HG02970 (cell line): ENCODE measurements at regions not wholly inside any gene's neighbourhood (a gene's known extent, or its start where the extent isn't known, plus 50 kb on each side); places are given as distances from the start of the nearest gene placed in this dataset.

Experiments used
- ATAC-seq: cut with Tn5 transposase; IDR thresholded peaks from one replicate; pipeline ENCODE4 v1.9.1; 2021; ENCODE audit warnings: mild to moderate bottlenecking, moderate library complexity, moderate number of reproducible peaks; ENCODE audit not compliant: unreplicated experiment, low FRiP score

DNA sequence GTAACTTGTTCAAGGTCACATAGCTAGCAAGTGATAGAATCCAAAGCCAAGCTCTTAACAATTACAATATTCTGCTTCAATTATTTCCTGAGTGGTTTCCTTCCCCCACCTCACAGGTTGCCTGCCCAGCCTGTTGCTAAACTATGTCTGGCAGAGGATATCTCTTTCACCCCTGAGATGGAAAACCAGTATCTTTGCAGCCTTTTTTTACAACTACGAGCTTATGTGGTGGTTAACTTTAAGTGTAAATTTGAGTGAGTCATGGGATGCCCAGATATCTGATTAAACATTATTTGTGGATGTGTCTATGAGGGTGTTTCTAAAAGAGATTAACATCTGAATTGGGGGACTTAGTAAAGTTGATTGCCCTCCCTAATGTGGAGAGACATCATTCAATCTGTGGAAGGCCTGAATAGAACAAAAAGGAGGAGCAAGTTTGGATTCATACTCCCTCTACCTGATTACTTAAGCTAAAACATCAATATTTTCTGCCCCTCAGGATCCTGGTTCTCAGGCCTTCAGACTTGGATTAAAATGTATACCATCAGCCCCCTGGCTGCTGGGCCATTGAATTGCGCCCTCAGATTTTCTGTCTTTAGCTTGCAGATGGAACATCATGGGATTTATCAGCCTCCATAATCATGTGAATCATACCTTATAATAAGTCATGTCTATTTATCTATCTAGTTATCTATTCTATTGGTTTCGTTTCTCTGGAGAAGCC is 911.9 kb downstream of the METTL15 start:
- no peak for ATAC-seq

GRCh38 chr11:29018631-29019030 is 910.4 kb downstream of the METTL15 start:
- ATAC-seq = no peak

DNA sequence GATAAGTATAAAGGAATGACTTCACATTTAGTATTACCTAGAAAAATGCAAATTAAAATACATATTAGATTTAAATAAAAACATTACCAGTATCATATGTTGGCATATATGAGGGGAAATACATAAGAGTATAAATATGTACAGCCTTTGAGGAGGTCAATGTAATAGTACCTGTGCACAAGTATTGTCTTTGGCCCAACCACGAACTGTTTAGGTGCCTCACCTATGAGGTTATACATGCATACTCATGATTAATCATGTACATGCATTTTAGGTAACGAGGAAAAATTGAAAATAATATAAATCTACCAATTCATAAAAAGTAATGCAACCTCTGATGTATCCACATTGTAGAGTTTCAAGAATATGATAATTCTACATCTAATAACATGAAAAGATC is 909.8 kb downstream of the METTL15 start:
- no peak for ATAC-seq

DNA sequence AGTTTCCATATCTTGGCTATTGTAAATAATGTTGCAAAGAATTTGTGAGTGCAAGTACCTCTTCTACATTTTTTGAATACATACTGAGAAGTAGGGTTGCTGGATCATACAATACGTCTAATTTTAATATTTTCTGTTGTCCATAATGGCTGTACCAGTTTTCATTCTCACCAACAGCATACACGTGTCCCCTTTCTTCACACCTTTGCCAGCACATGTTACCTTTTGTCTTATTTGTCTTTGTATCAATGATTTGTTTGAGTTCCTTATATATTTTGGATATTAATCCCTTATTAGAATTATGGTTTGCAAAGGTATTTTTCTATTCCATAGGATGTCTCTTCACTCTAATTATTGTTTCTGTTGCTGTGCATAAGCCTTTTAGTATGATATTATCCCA is 904.3 kb downstream of the METTL15 start:
- ATAC-seq = no peak

GRCh38 chr11:29009426-29009825 is 901.2 kb downstream of the METTL15 start:
- no peak for ATAC-seq

- no peak for ATAC-seq
Observed at GRCh38 chr11:29008481-29008880, 900.3 kb downstream of the METTL15 start.

DNA sequence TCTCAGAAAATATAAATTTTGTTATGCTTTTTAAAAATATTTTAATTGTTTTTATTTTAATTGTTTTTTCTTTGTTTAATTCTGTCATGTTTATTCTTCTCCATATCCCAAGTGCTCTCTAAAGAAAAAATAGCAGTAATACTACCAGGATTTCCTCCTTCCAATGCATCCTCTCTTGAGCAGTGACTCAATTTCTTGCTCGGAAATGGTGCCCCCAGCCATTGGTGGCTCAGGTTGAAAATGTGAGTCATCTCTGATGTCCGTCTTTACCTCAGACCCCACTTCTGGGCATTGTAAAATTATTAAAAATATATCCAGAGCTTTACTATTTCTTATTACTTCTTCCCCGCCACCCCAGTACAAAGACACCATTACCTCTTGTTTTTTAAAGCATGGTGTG is 898.5 kb downstream of the METTL15 start:
- no peak for ATAC-seq

GRCh38 chr11:29005401-29005980 is 897.3 kb downstream of the METTL15 start:
- ATAC-seq = no peak

- ATAC-seq = no peak
Observed at GRCh38 chr11:29002816-29003215, 894.6 kb downstream of the METTL15 start.

GRCh38 chr11:28999620-29000019 is 891.4 kb downstream of the METTL15 start:
- no peak for ATAC-seq

DNA sequence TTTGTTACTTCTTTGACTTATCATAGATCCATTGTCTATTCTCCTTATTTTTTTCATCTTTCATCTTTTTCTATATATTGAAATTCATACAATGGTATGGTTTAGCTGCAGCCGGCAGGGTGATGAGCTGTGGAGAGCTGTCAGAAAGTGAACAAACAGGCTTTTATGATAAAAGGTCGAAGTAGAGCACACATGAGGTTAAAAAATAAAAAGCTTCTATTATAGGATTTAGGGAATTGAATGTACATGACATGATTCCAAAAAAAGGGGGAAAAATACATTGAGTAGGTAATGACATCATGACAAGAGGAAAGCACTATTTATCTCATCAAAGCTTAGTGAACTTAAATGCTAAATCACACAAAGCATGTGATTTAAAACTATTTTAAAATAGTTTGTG is 884.8 kb downstream of the METTL15 start:
- no peak for ATAC-seq

- no peak for ATAC-seq
Observed at GRCh38 chr11:28984231-28984630, 876.0 kb downstream of the METTL15 start.

GRCh38 chr11:28983780-28984179 is 875.6 kb downstream of the METTL15 start:
- no peak for ATAC-seq

- ATAC-seq = no peak
Observed at GRCh38 chr11:28981381-28981780, 873.2 kb downstream of the METTL15 start.

- no peak for ATAC-seq
Observed at GRCh38 chr11:28976801-28977145, 868.6 kb downstream of the METTL15 start.

DNA sequence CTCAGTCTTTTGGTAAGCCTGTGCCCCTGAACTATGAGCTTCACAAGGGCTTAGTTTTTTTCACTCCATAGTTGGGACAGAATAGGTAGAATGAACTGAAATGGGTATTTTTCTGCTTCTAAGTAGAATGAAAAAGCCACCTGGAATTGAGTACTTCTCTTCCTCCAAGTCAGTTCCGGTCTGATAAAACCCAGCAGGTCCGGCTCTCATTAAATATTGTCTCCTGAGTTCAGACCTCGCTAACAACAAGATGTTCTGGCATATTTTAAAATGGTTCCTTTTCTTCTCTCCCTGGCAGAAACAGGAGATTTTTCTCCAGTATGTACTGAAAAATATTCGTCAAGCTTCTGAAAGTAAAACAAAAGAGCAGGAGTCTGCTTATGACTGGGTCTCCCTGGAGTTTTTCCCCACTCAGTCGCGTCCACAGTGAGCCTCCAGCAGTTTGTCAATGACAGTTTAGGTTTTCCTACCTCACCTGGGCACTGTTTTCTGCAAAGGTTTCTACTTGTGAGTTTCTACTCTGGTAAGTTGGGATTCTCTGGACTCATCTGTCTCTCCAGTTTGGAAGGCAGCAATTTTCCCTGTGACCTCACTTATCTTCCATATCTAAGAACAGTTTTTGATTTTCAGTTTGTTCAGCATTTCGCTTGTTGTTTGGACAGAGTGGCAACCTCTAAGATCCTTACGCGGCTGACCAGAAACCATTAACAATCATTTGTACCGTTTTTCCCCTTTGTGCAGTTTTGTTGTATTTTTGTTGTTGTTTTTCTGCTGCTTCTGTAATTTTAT is 868.0 kb downstream of the METTL15 start:
- ATAC-seq = no peak

GRCh38 chr11:28969832-28970231 is 861.6 kb downstream of the METTL15 start:
- no peak for ATAC-seq

- ATAC-seq = no peak
Observed at GRCh38 chr11:28966951-28967350, 858.8 kb downstream of the METTL15 start.

- no peak for ATAC-seq
Observed at GRCh38 chr11:28965819-28966218, 857.6 kb downstream of the METTL15 start.

GRCh38 chr11:28964811-28965210 is 856.6 kb downstream of the METTL15 start:
- no peak for ATAC-seq

GRCh38 chr11:28963187-28963586 is 855.0 kb downstream of the METTL15 start:
- ATAC-seq = no peak

GRCh38 chr11:28962502-28962901 is 854.3 kb downstream of the METTL15 start:
- ATAC-seq = no peak
